ENCODE measurements at regions not wholly inside any gene's neighbourhood (a gene's known extent, or its start where the extent isn't known, plus 50 kb on each side); places are given as distances from the start of the nearest gene placed in this dataset.
"Not testable (repeated sequence)": the region's sequence is repeated elsewhere in the genome, so short reads cannot be mapped to it uniquely, and the experiment has no call there.

GRCh38 chr14:105678996-105679958 lies 152.9 kb downstream of the TMEM121 start:
- H4K20me1 ChIP-seq (replicated peaks in 1 of 2; ENCODE audit: control insufficient read depth in 1 of 2, insufficient read depth in 2 of 2, low read length in 2 of 2); FAIRE-seq: not testable (repeated sequence)

More at GRCh38 chr14:105678996-105679958, 152.9 kb downstream of the TMEM121 start:
- H4K8ac ChIP-seq (ENCODE audit: extremely low read depth, insufficient read depth, low read length); H2AK5ac ChIP-seq (ENCODE audit: low read depth, low read length); H2BK5ac ChIP-seq (ENCODE audit: low read depth, low read length); H3K4me3 ChIP-seq (ENCODE audit: extremely low read depth in 1 of 4, insufficient read depth in 2 of 4, low read depth in 3 of 4, low read length in 4 of 4); CTCF ChIA-PET (ENCODE audit: partially characterized antibody); H3K23ac ChIP-seq (ENCODE audit: insufficient read length); H3K27me3 ChIP-seq (replicated peaks in 1 of 4; ENCODE audit: control insufficient read depth in 3 of 4, extremely low read depth in 1 of 4, insufficient read depth in 3 of 4, low read length in 3 of 4); H2BK20ac ChIP-seq (ENCODE audit: low read length); H3K9ac ChIP-seq (replicated peaks in 1 of 4; ENCODE audit: extremely low read depth in 1 of 4, low read depth in 3 of 4, low read length in 3 of 4); H3K27ac ChIP-seq (ENCODE audit: low read depth, low read length); H2AFZ ChIP-seq (ENCODE audit: low read length); H4K91ac ChIP-seq (replicated peaks; ENCODE audit: insufficient read length, low read length); H3K79me2 ChIP-seq (ENCODE audit: control insufficient read depth in 1 of 2, insufficient read depth in 2 of 2, low read length in 2 of 2); H3K4me1 ChIP-seq (replicated peaks in 1 of 4; ENCODE audit: control insufficient read depth in 3 of 4, insufficient read depth in 4 of 4, low read length in 3 of 4); H2BK15ac ChIP-seq (ENCODE audit: low read length); DNase-seq (ENCODE audit: low read depth in 1 of 2, low spot score in 2 of 2); H3K36me3 ChIP-seq (ENCODE audit: control insufficient read depth in 2 of 4, insufficient read depth in 4 of 4, low read length in 3 of 4); H2BK120ac ChIP-seq (replicated peaks; ENCODE audit: low read depth, low read length); H3K56ac ChIP-seq (replicated peaks; ENCODE audit: insufficient read length, low read depth, low read length); H2BK12ac ChIP-seq (ENCODE audit: low read depth, low read length); POLR2A ChIA-PET (ENCODE audit: partially characterized antibody); H3K23me2 ChIP-seq (ENCODE audit: low read depth, low read length); H3K79me1 ChIP-seq (ENCODE audit: low read depth, low read length); H3K4ac ChIP-seq (replicated peaks; ENCODE audit: insufficient read length, low read depth, low read length); H3K14ac ChIP-seq (ENCODE audit: insufficient read length); H3K4me2 ChIP-seq (ENCODE audit: insufficient read depth in 1 of 2, low read depth in 2 of 2, low read length in 2 of 2); H3K18ac ChIP-seq (ENCODE audit: extremely low read depth, low read length); H4K5ac ChIP-seq (ENCODE audit: insufficient read length, low read depth, low read length): not testable (repeated sequence)
- H3K9me3 ChIP-seq (ENCODE audit: insufficient read depth in 2 of 2, low read depth in 1 of 2, low read length in 1 of 2) = peaks cover 14 to 48% of the 10 kb centered on the region in 2 experiments; a peak in 3 of 4 replicates
- 70% methylated on average over 2 of the region's 54 CpGs; no CpG with 5 or more reads in 1 of the 2 experiments for WGBS, 2 experiments (ENCODE audit: extremely low coverage in 1 of 2, insufficient coverage in 1 of 2, insufficient read length in 1 of 2, insufficient replicate concordance in 2 of 2, low coverage in 1 of 2, low lambda C conversion rate in 2 of 2, missing lambda C conversion rate in 1 of 2)

Measured in H1 (cell line).